ENCODE measurements at regions not wholly inside any gene's neighbourhood (a gene's known extent, or its start where the extent isn't known, plus 50 kb on each side); places are given as distances from the start of the nearest gene placed in this dataset.

GRCh38 chr3:23152989-23153388 lies 50.1 kb upstream of the UBE2E2 start:
- H3K27ac ChIP-seq (ENCODE audit: insufficient read length, low read depth, low read length): no peak overlapping the region
- H2BK20ac ChIP-seq (ENCODE audit: low read depth, low read length, poor library complexity, severe bottlenecking): no peak overlapping the region
- H2AFZ ChIP-seq (ENCODE audit: low read length): no peak overlapping the region
- H3K27ac Mint-ChIP-seq: no peak overlapping the region
- H4K91ac ChIP-seq (ENCODE audit: insufficient read length, low read depth, low read length): no peak overlapping the region
- H3K4me2 ChIP-seq (ENCODE audit: insufficient read depth, insufficient read length, low read length): no peak overlapping the region
- no peaks in the 10 kb centered on the region for H3K9me3 ChIP-seq (ENCODE audit: control insufficient read depth, low read depth, low read length)
- H3K4me1 Mint-ChIP-seq: peaks cover 9 to 11% of the 10 kb centered on the region in 2 experiments
- no peak overlapping the region for H2BK120ac ChIP-seq (ENCODE audit: low read depth, low read length, poor library complexity, severe bottlenecking)
- H3K9me3 Mint-ChIP-seq: peaks cover 9 to 10% of the 10 kb centered on the region in 2 experiments
- no peak overlapping the region for H3K4ac ChIP-seq (ENCODE audit: low read depth, low read length)
- H3K23me2 ChIP-seq (ENCODE audit: insufficient read length, low read depth, low read length, poor library complexity, severe bottlenecking): no peaks in the 10 kb centered on the region
- H3K4me3 Mint-ChIP-seq: no peak overlapping the region
- H4K8ac ChIP-seq (replicated peaks; ENCODE audit: insufficient read length, low read depth, low read length): no peak overlapping the region
- no peak overlapping the region for H3K18ac ChIP-seq (ENCODE audit: insufficient read length, low read depth, low read length)
- H2BK12ac ChIP-seq (ENCODE audit: insufficient read length, low read depth, low read length): no peak overlapping the region
- no peaks in the 10 kb centered on the region for H4K20me1 ChIP-seq (ENCODE audit: control insufficient read depth, insufficient read depth, insufficient read length)
- H2AK5ac ChIP-seq (ENCODE audit: insufficient read length, low read length): no peak overlapping the region
- TF ChIP-seq CTCF (conservative IDR thresholded peaks at IDR 0.05): no peak
- no peak overlapping the region for H3K9ac ChIP-seq (ENCODE audit: extremely low read depth, insufficient read length, low read length)
- no peak overlapping the region for H3K14ac ChIP-seq (ENCODE audit: insufficient read depth, low read length)
- H2BK5ac ChIP-seq (ENCODE audit: insufficient read length, low read length): no peak overlapping the region
- H3K56ac ChIP-seq (ENCODE audit: insufficient read length, low read depth, low read length): no peak overlapping the region
- H3K79me1 ChIP-seq (ENCODE audit: insufficient read depth, low read depth, low read length, poor library complexity, severe bottlenecking): no peaks in the 10 kb centered on the region
- no peaks in the 10 kb centered on the region for H3K27me3 ChIP-seq (ENCODE audit: insufficient read depth, low read length)
- peaks cover 0 to 8% (median 2%) of the 10 kb centered on the region in 3 experiments; a peak in 3 of 7 replicates for H3K36me3 Mint-ChIP-seq (ENCODE audit: insufficient read depth in 1 of 3, low read depth in 3 of 3)
- H3K4me1 ChIP-seq (ENCODE audit: insufficient read depth, low read length): no peaks in the 10 kb centered on the region; the same call in 1 of the 2 replicates
- H3K23ac ChIP-seq (ENCODE audit: insufficient read length, low read depth, low read length): no peak overlapping the region
- H4K5ac ChIP-seq (ENCODE audit: insufficient read length, low read depth, low read length): no peak overlapping the region
- DNase-seq: no peak
- H2BK15ac ChIP-seq (ENCODE audit: low read depth, low read length): no peak overlapping the region
- no peaks in the 10 kb centered on the region for H3K79me2 ChIP-seq (ENCODE audit: insufficient read depth, low read length)
- no peaks in the 10 kb centered on the region for H3K27me3 Mint-ChIP-seq (ENCODE audit: low read depth)
- H3T11ph ChIP-seq (ENCODE audit: low read length): no peak overlapping the region
